Astrocyte of the cerebellum (primary cell): ENCODE measurements at regions not wholly inside any gene's neighbourhood (a gene's known extent, or its start where the extent isn't known, plus 50 kb on each side); places are given as distances from the start of the nearest gene placed in this dataset.

Source experiments
- DNase-seq: peaks from one replicate; pipeline ENCODE4 v3.0.0-alpha.2; 2011; ENCODE audit warnings: low read depth
- H3K4me3 ChIP-seq: 2 replicates; pipeline ENCODE4 v1.5.1; 2011; ENCODE audit warnings: mild to moderate bottlenecking, low read depth, low read length, moderate library complexity
- CTCF ChIP-seq: IDR thresholded peaks from 2 replicates; pipeline ENCODE4 v1.5.1; 2012; ENCODE audit warnings: low read length, low read depth, moderate library complexity, mild to moderate bottlenecking; ENCODE audit errors: missing control alignments
- in situ Hi-C: cut with HindIII; loops from 2 replicates; pipeline ENCODE4 v1.10.0; 2017; ENCODE audit warnings: low sequenced_read_pairs

- TF ChIP-seq CTCF = no peak
- DNase-seq = no peak
- no peak overlapping the region for H3K4me3 ChIP-seq
- in situ Hi-C loops = no loop called here
These were observed 81.6 kb downstream of the MACIR start for GRCh38 chr5:103340132-103340531.

GRCh38 chr5:103336941-103337340, 78.4 kb downstream of the MACIR start:
- no peak overlapping the region for H3K4me3 ChIP-seq
- in situ Hi-C loops = no loop called here
- no peak for TF ChIP-seq CTCF
- no peak for DNase-seq

GRCh38 chr5:103333376-103333775, 74.8 kb downstream of the MACIR start:
- H3K4me3 ChIP-seq = no peak overlapping the region
- TF ChIP-seq CTCF = no peak
- DNase-seq = no peak
- in situ Hi-C loops = no loop called here

GRCh38 chr5:103330875-103331274, 72.3 kb downstream of the MACIR start:
- H3K4me3 ChIP-seq = no peak overlapping the region
- TF ChIP-seq CTCF = no peak
- in situ Hi-C loops = no loop called here
- DNase-seq = no peak
